Prostate gland (tissue), 2 donors: ENCODE measurements at regions not wholly inside any gene's neighbourhood (a gene's known extent, or its start where the extent isn't known, plus 50 kb on each side); places are given as distances from the start of the nearest gene placed in this dataset.
"Not testable (repeated sequence)": the region's sequence is repeated elsewhere in the genome, so short reads cannot be mapped to it uniquely, and the experiment has no call there.

Experiments
- DNase-seq: peaks from one replicate; pipeline ENCODE4 v3.0.0-alpha.2; 2019; ENCODE audit warnings: low spot score
- H3K27ac ChIP-seq, 2 donors: fragments of 200-600 bp; sonication (generic); 2 replicates each; pipeline ENCODE4 v1.5.1; 2017 to 2019
- H3K27me3 ChIP-seq: fragments of 200-600 bp; sonication (generic); replicated peaks from 2 replicates; pipeline ENCODE4 v1.5.1; 2019; ENCODE audit not compliant: insufficient read depth
- H3K36me3 ChIP-seq, 2 donors: fragments of 200-600 bp; sonication (generic); 1 replicate in 1 of 2; 2 replicates in 1 of 2; pipeline versions ENCODE4 v1.5.1 to v1.8.1; 2017 to 2019
- H3K4me1 ChIP-seq: fragments of 200-600 bp; sonication (generic); replicated peaks from 2 replicates; pipeline ENCODE4 v1.5.1; 2019
- H3K4me3 ChIP-seq, 2 donors: fragments of 200-600 bp; sonication (generic); 2 replicates each; pipeline ENCODE4 v1.5.1; 2017 to 2019
- H3K9me3 ChIP-seq: fragments of 200-600 bp; sonication (generic); 2 replicates; pipeline ENCODE4 v1.5.1; 2017
- CTCF ChIP-seq, 4 experiments: fragments of 200-600 bp in 2 of 4; fragments of 450-650 bp in 2 of 4; sonication (generic) in 2 of 4; IDR thresholded peaks; 1 replicate in 3 of 4; 2 replicates in 1 of 4; pipeline ENCODE4 v1.5.1; 2016 to 2019; ENCODE audit warnings: antibody characterized with exemption in 4 of 4, mild to moderate bottlenecking in 2 of 4, moderate library complexity in 2 of 4
- POLR2A ChIP-seq: fragments of 450-650 bp; IDR thresholded peaks from one replicate; pipeline ENCODE4 v1.6.1; 2016; ENCODE audit warnings: antibody characterized with exemption, mild to moderate bottlenecking
- POLR2AphosphoS5 ChIP-seq: sonication (generic); formaldehyde crosslinking; IDR thresholded peaks from one replicate; pipeline ENCODE4 v1.6.1; 2017; ENCODE audit warnings: antibody characterized with exemption
- WGBS: methylation state at CpG from one replicate; pipeline ENCODE4 v1.1.5; 2018; 5-methylcytosine and 5-hydroxymethylcytosine counted together
- intact Hi-C: fragments of 100-400 bp; cut with DNase I; formaldehyde crosslinking; loops from one replicate; pipeline ENCODE4 v1.14.2; 2022

GRCh38 chr1:47598357-47598756 is 160.5 kb downstream of the FOXD2 start:
- 76% methylated on average over 8 of the region's 8 CpGs for WGBS
- Histone ChIP-seq H3K4me1 (no peaks in the 10 kb centered on the region), H3K9me3 (no peaks in the 10 kb centered on the region), H3K27ac (no peak overlapping the region), H3K36me3 (no peaks in the 10 kb centered on the region), H3K4me3 (no peak overlapping the region), H3K27me3 (peaks cover 3% of the 10 kb centered on the region)
- no peak for DNase-seq
- intact Hi-C loops = no loop called here
- TF ChIP-seq POLR2AphosphoS5 = no peak
- no peak for TF ChIP-seq CTCF (IDR thresholded peaks at IDR 0.05)
- no peak for TF ChIP-seq POLR2A

- Histone ChIP-seq H3K27ac (no peak overlapping the region), H3K9me3 (no peaks in the 10 kb centered on the region), H3K36me3 (no peaks in the 10 kb centered on the region), H3K4me1 (no peaks in the 10 kb centered on the region), H3K27me3 (no peaks in the 10 kb centered on the region), H3K4me3 (no peak overlapping the region)
- intact Hi-C loops = no loop called here
- WGBS = 95% methylated on average over 3 of the region's 3 CpGs
- DNase-seq = no peak
- TF ChIP-seq POLR2AphosphoS5 (no peak), POLR2A (no peak), CTCF (IDR thresholded peaks at IDR 0.05) (no peak)
These were observed 161.9 kb downstream of the FOXD2 start for GRCh38 chr1:47599777-47600176.

DNA sequence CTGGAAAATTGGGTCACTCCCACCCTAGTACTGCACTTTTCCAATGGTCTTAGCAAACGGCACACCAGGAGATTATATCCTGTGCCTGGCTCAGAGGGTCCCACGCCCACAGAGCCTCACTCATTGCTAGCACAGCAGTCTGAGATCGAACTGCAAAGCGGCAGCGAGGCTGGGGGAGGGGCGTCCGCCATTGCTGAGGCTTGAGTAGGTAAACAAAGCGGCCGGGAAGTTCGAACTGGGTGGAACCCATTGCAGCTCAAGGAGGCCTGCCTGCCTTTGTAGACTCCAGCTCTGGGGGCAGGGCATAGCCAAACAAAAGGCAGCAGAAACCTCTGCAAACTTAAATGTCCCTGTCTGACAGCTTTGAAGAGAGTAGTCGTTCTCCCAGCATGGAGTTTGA is 164.6 kb downstream of the FOXD2 start:
- H3K9me3 ChIP-seq = not testable (repeated sequence)
- 92% methylated on average over 11 of the region's 11 CpGs for WGBS

GRCh38 chr1:47604869-47605268 is 167.0 kb downstream of the FOXD2 start:
- H3K36me3 ChIP-seq, DNase-seq, intact Hi-C loops, H3K9me3 ChIP-seq, H3K4me3 ChIP-seq, H3K27me3 ChIP-seq, H3K4me1 ChIP-seq, H3K27ac ChIP-seq: not testable (repeated sequence)
- WGBS = 97% methylated on average over 1 of the region's 1 CpG

More for the DNA sequence above, 164.6 kb downstream of the FOXD2 start:
- H3K4me1 ChIP-seq, intact Hi-C loops, H3K36me3 ChIP-seq, H3K27ac ChIP-seq, H3K4me3 ChIP-seq, H3K27me3 ChIP-seq, DNase-seq: not testable (repeated sequence)

GRCh38 chr1:47608296-47608875 is 170.5 kb downstream of the FOXD2 start:
- Histone ChIP-seq H3K27me3 (no peaks in the 10 kb centered on the region), H3K27ac (no peak overlapping the region), H3K4me3 (no peak overlapping the region), H3K4me1 (no peaks in the 10 kb centered on the region), H3K9me3 (no peaks in the 10 kb centered on the region), H3K36me3 (no peaks in the 10 kb centered on the region)
- intact Hi-C loops = no loop called here
- DNase-seq = no peak
- TF ChIP-seq POLR2A (no peak), CTCF (IDR thresholded peaks at IDR 0.05) (no peak), POLR2AphosphoS5 (no peak)
- 92% methylated on average over 7 of the region's 7 CpGs for WGBS

DNA sequence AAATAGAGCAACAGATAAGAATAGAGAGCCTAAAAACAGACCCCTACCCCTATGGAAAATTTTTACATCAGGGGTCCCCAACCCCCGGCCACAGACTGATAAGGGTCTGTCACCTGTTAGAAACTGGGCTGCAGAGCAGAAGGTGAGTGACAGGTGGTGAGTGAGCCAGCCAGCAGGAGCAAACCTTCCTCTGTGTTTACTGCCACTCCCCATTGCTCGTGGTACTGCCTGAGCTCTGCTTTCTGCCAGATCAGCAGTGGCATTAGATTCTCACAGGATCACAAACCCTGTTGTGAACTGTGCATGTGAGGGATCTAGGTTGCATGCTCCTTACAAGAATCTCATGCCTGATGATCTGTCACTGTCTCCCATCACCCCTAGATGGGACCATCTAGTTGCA is 174.1 kb downstream of the FOXD2 start:
- Histone ChIP-seq H3K4me1 (no peaks in the 10 kb centered on the region), H3K9me3 (no peaks in the 10 kb centered on the region), H3K27ac (no peak overlapping the region), H3K4me3 (no peak overlapping the region), H3K36me3 (no peaks in the 10 kb centered on the region), H3K27me3 (no peaks in the 10 kb centered on the region)
- DNase-seq = no peak
- intact Hi-C loops = no loop called here
- no peak for TF ChIP-seq CTCF (IDR thresholded peaks at IDR 0.05)
- no peak for TF ChIP-seq POLR2A
- no peak for TF ChIP-seq POLR2AphosphoS5
- WGBS = 28% methylated on average over 2 of the region's 2 CpGs
